CD4-positive, alpha-beta T cell (primary cell): ENCODE measurements at regions not wholly inside any gene's neighbourhood (a gene's known extent, or its start where the extent isn't known, plus 50 kb on each side); places are given as distances from the start of the nearest gene placed in this dataset.

ENCODE experiments used
- ATAC-seq: fragments of 200-7000 bp; cut with Tn5 transposase; one replicate; pipeline ENCODE4 v1.10.0; 2022; ENCODE audit warnings: mild to moderate bottlenecking; ENCODE audit not compliant: poor library complexity
- CTCF ChIA-PET: fragments of 350-600 bp; sonication (Branson Sonifier 250); formaldehyde crosslinking; loops from one replicate; lab custom pipeline; 2021; ENCODE audit warnings: antibody characterized with exemption, inconsistent platforms; lab: Charles Lee
- POLR2A ChIA-PET: fragments of 350-600 bp; sonication (Branson Sonifier 250); formaldehyde crosslinking; loops from one replicate; lab custom pipeline; 2021; ENCODE audit warnings: antibody characterized with exemption, inconsistent platforms; lab: Charles Lee
- DNase-seq, 14 experiments: peaks; one replicate each; pipeline ENCODE4 v3.0.0-alpha.2; 2013 to 2020; ENCODE audit warnings: mixed read lengths in 2 of 14
- H3K27ac ChIP-seq, 2 donors: one replicate each; pipeline versions ENCODE4 v1.5.1 to v1.7.0; 2013; ENCODE audit warnings: low read length in 2 of 2, low read depth in 1 of 2, mild to moderate bottlenecking in 1 of 2
- H3K27me3 ChIP-seq, 2 experiments: 1 replicate in 1 of 2; 2 replicates in 1 of 2; pipeline versions ENCODE4 v1.6.1 to v1.7.0; 2013; ENCODE audit warnings: low read length in 2 of 2, control low read depth in 1 of 2, mild to moderate bottlenecking in 1 of 2, moderate library complexity in 1 of 2; ENCODE audit not compliant: insufficient read depth in 2 of 2, control insufficient read depth in 1 of 2
- H3K36me3 ChIP-seq: one replicate; pipeline ENCODE4 v1.6.1; 2013; ENCODE audit warnings: low read length, control low read depth; ENCODE audit not compliant: insufficient read depth
- H3K4me1 ChIP-seq: one replicate; pipeline ENCODE4 v1.6.1; 2013; ENCODE audit warnings: low read length, control low read depth; ENCODE audit not compliant: insufficient read depth
- H3K4me3 ChIP-seq: one replicate; pipeline ENCODE4 v1.5.1; 2013; ENCODE audit warnings: mild to moderate bottlenecking, low read length, moderate library complexity
- H3K9me3 ChIP-seq, 2 experiments: 1 replicate in 1 of 2; 2 replicates in 1 of 2; pipeline versions ENCODE4 v1.6.1 to v1.7.0; 2013; ENCODE audit warnings: low read length in 2 of 2, mild to moderate bottlenecking in 2 of 2, control low read depth in 1 of 2, moderate library complexity in 1 of 2; ENCODE audit not compliant: control insufficient read depth in 1 of 2, insufficient read depth in 1 of 2
- H3K27ac Mint-ChIP-seq: one replicate; pipeline ENCODE4 v1.8.0; 2020; ENCODE audit warnings: mixed read lengths
- H3K27me3 Mint-ChIP-seq: one replicate; pipeline ENCODE4 v1.8.0; 2021; ENCODE audit warnings: mixed read lengths
- H3K36me3 Mint-ChIP-seq: one replicate; pipeline ENCODE4 v1.8.0; 2021; ENCODE audit warnings: low read depth, mixed read lengths
- H3K4me1 Mint-ChIP-seq: one replicate; pipeline ENCODE4 v1.8.0; 2021; ENCODE audit warnings: low read depth, mixed read lengths
- H3K4me3 Mint-ChIP-seq: one replicate; pipeline ENCODE4 v1.8.0; 2020; ENCODE audit warnings: mild to moderate bottlenecking, mixed read lengths
- H3K9me3 Mint-ChIP-seq: one replicate; pipeline ENCODE4 v1.8.0; 2020; ENCODE audit warnings: mixed read lengths
- intact Hi-C, 2 experiments: fragments of 100-400 bp; cut with DNase I in 1 of 2; cut with micrococcal nuclease in 1 of 2; formaldehyde crosslinking; loops; one replicate each; pipeline versions ENCODE4 v1.15.1 to v1.9.0; 2023 to 2025; cut with DNase I, micrococcal nuclease
- TF ChIP-seq, protein P1 (sequence below): fragments of 200-600 bp; IDR thresholded peaks from one replicate; pipeline ENCODE4 v1.8.0; 2022; ENCODE audit warnings: antibody characterized with exemption, mild to moderate bottlenecking

DNA sequence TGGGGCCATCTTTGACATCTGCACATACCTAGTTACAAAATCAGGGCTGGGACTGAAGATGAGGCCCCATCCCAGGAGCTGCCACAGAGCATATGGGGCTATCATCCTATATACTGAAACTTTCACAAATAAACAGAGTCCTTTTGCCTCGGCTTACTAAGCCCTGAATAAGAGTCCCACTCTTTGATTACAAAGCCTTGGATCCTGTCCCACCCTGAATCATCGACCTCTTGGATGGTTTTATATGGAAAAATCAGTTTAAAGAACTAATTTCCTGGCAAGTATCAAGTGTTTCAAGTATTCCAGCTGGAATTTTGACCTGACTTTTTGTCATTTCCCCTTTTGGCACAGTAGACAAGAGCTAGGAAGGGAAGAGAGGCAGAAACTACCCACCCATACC is 331.3 kb upstream of the FRG2C start:
- TF ChIP-seq, protein P1, sequence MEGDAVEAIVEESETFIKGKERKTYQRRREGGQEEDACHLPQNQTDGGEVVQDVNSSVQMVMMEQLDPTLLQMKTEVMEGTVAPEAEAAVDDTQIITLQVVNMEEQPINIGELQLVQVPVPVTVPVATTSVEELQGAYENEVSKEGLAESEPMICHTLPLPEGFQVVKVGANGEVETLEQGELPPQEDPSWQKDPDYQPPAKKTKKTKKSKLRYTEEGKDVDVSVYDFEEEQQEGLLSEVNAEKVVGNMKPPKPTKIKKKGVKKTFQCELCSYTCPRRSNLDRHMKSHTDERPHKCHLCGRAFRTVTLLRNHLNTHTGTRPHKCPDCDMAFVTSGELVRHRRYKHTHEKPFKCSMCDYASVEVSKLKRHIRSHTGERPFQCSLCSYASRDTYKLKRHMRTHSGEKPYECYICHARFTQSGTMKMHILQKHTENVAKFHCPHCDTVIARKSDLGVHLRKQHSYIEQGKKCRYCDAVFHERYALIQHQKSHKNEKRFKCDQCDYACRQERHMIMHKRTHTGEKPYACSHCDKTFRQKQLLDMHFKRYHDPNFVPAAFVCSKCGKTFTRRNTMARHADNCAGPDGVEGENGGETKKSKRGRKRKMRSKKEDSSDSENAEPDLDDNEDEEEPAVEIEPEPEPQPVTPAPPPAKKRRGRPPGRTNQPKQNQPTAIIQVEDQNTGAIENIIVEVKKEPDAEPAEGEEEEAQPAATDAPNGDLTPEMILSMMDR = no peak
- H3K36me3 Mint-ChIP-seq = no peaks in the 10 kb centered on the region
- intact Hi-C loops = no loop called here
- DNase-seq (no peak), ATAC-seq (no peak)
- H3K4me1 ChIP-seq = no peaks in the 10 kb centered on the region
- no peaks in the 10 kb centered on the region for H3K27me3 Mint-ChIP-seq
- ChIA-PET CTCF (no interaction called here), POLR2A (no interaction called here)
- H3K4me3 ChIP-seq = no peak overlapping the region
- no peak overlapping the region for H3K27ac Mint-ChIP-seq
- no peak overlapping the region for H3K4me3 Mint-ChIP-seq
- H3K9me3 Mint-ChIP-seq = no peaks in the 10 kb centered on the region
- H3K27ac ChIP-seq = no peak overlapping the region
- H3K36me3 ChIP-seq = no peaks in the 10 kb centered on the region
- no peaks in the 10 kb centered on the region for H3K4me1 Mint-ChIP-seq
- no peaks in the 10 kb centered on the region for H3K27me3 ChIP-seq
- H3K9me3 ChIP-seq = no peaks in the 10 kb centered on the region

DNA sequence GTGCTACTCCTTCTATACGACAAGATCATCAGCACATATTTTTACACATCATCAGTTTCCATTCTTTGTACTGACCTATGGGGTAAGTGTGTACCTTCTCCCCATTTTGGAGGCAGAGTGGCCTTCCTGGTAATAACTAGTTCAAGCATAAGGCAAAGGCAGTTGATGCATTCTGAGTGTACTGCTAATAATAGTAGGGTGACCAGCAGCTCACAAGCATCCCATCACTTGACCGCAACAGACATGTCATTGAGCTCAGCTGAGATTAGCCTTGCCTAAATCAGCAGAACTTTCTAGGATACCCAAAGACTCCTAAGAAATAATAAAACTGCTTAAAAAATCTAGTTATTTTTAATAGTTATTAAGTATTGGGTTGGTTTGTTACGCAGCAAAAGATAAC is 329.8 kb upstream of the FRG2C start:
- H3K9me3 ChIP-seq = no peaks in the 10 kb centered on the region
- ATAC-seq = no peak
- Mint-ChIP-seq H3K4me3 (no peak overlapping the region), H3K36me3 (no peaks in the 10 kb centered on the region), H3K9me3 (no peaks in the 10 kb centered on the region), H3K27ac (no peak overlapping the region), H3K4me1 (no peaks in the 10 kb centered on the region), H3K27me3 (no peaks in the 10 kb centered on the region)
- intact Hi-C loops = no loop called here
- H3K27ac ChIP-seq = no peak overlapping the region
- H3K36me3 ChIP-seq = no peaks in the 10 kb centered on the region
- no peak for DNase-seq
- no peaks in the 10 kb centered on the region for H3K27me3 ChIP-seq
- ChIA-PET POLR2A (no interaction called here), CTCF (no interaction called here)
- H3K4me1 ChIP-seq = no peaks in the 10 kb centered on the region
- TF ChIP-seq, protein P1 = no peak
- H3K4me3 ChIP-seq = no peak overlapping the region

DNA sequence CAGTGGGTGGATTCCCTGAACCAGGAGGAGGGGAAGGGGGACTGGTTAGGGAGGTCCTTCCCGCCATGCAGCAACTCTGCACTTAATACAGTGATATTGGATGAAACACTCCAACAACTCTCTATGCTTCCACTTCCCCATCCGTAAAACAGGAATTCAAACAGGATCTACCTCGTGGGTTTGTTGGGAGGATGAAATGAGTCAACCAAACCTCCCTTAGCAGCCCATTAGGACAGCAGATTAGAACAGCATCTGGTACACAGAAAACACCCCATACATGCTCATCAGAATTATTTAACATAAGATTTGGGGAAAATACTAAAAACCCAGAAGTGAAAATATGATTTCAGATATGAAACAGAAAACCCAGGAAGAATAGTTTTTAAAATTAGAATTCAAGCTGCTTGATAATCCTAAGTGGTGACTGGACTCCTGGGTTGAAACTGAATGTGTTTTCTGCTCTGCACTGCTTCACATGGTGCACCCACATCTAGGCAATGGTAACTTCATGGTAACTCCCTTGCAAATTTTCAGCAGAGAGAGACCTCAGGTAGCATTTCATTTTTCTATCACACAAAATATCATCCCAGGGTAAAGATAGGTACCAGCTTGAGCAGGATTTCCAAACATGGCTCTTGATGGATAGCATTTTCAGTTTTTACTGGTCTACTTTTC is 326.8 kb upstream of the FRG2C start:
- Histone ChIP-seq H3K36me3 (no peaks in the 10 kb centered on the region), H3K27ac (no peak overlapping the region), H3K27me3 (no peaks in the 10 kb centered on the region), H3K9me3 (no peaks in the 10 kb centered on the region), H3K4me3 (no peak overlapping the region), H3K4me1 (no peaks in the 10 kb centered on the region)
- Mint-ChIP-seq H3K27ac (no peak overlapping the region), H3K4me1 (no peaks in the 10 kb centered on the region), H3K9me3 (no peaks in the 10 kb centered on the region), H3K27me3 (no peaks in the 10 kb centered on the region), H3K36me3 (no peaks in the 10 kb centered on the region), H3K4me3 (no peak overlapping the region)
- ATAC-seq (no peak), DNase-seq (no peak)
- intact Hi-C loops = no loop called here
- TF ChIP-seq, protein P1 = no peak
- CTCF ChIA-PET = no interaction called here
- POLR2A ChIA-PET = no interaction called here
